ENCODE measurements at regions not wholly inside any gene's neighbourhood (a gene's known extent, or its start where the extent isn't known, plus 50 kb on each side); places are given as distances from the start of the nearest gene placed in this dataset.

- DNase-seq: no peak
Observed at GRCh38 chr15:85847031-85847430, 52.3 kb upstream of the KLHL25 start.

DNA sequence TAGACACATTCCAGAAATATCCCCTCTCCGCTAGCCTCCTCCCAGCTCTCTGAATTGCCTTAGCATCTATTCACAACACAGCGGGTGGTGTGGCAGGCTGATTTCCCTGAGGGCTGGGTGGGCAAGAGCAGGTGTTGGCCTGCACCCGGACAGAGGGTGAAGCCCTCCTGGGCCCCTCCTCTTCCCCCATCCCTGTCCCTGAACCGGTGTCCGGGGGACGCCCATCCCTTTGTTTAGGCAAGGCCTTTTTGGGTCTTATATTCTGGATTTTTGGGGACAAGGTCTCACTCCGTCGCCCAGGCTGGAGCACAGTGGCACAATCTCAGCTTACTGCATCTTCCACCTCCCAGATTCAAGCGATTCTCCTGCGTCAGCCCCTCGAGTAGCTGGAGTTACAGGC lies 55.2 kb upstream of the KLHL25 start:
- no peak for DNase-seq

GRCh38 chr15:85852969-85853368 lies 58.2 kb upstream of the KLHL25 start:
- DNase-seq: no peak

GRCh38 chr15:85854345-85855097 lies 59.8 kb upstream of the KLHL25 start:
- DNase-seq: peak; percentile 56

GRCh38 chr15:85858586-85859375 lies 64.1 kb upstream of the KLHL25 start:
- DNase-seq: peak; percentile 83

DNA sequence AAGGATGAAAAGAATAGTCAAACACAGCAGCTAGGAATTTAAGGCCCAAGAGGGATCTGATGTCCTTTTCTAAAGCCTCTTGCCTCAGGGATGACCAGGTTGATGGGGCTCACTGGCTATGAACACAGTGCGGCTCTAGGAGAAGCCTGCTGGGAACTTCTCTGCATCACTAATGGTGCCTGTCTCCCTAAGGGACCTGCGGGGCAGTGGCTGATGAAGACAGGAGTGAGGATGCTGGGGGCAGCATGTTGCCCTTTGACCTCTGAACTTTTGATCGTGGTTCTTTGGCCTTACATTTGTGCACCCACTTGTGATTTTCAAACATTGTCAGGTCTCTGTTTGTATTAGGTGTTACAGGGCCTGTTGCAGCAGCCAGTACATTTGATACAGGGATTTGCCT lies 64.9 kb upstream of the KLHL25 start:
- no peak for DNase-seq

GRCh38 chr15:85860394-85861161 lies 65.9 kb upstream of the KLHL25 start:
- DNase-seq: no peak

- peak; percentile 36 for DNase-seq
Observed at GRCh38 chr15:85865070-85865684, 70.5 kb upstream of the KLHL25 start.

DNA sequence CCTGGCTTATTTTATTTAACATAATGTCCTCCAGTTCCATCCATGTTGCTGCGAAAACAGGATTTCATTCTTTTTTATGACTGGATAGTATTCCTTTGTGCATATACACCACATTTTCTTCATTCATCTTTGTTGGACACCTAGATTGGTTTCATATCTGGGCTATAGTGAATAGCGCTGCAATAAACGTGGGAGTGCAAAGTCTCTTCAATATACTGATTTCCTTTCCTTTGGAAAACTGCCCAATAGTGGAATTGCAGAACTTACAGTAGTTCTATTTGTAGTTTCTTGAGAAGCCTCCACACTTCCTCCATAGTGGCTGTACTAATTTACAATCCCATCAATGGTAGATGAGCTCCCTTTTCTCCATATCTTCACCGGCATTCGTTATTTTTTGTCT lies 72.5 kb upstream of the KLHL25 start:
- no peak for DNase-seq

- no peak for DNase-seq
Observed at GRCh38 chr15:85869124-85869523, 74.4 kb upstream of the KLHL25 start.

DNA sequence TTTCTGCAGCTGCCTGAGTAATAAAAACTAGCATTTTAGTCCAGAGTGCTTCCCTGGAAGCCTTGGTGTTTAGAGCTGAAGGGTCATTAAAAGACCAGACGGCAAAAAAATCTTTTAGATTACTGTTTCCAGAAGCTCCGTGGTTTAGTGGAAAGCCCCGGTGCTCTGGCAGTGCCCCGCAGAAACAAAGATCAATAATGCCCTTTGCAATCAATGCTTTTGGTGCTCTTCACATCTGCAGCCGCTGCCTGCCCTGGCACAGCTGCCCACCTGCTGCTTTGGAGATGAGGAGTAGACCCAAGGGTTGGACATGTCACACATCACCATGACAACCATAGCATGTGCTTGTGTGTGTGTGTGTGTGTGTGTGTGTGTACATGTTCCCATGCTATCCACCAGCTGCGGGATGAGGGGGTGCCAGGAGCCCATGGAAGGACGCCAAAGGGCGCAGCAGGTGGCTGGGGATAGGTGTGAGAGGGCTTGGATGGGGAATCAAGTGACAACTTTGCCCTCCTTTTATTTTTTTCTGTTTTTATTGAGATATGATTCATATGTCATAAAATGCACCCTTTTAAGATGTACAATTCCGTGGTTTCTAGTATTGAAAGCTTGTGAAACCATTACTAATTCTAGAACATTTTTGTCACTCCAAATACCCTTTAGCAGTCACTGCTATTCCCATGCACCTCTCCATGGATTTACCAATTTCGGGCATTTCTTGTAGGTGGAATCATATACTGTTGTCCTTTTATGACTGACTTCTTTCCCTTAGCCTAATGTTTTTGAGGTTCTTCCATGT lies 75.7 kb upstream of the KLHL25 start:
- DNase-seq: no peak

GRCh38 chr15:85871545-85871944 lies 76.8 kb upstream of the KLHL25 start:
- no peak for DNase-seq

- no peak for DNase-seq
Observed at GRCh38 chr15:85872125-85872524, 77.4 kb upstream of the KLHL25 start.

GRCh38 chr15:85874236-85874635 lies 79.5 kb upstream of the KLHL25 start:
- DNase-seq: no peak

- no peak for DNase-seq
Observed at GRCh38 chr15:85875756-85876155, 81.0 kb upstream of the KLHL25 start.

- DNase-seq: no peak
Observed at GRCh38 chr15:85878828-85879225, 84.1 kb upstream of the KLHL25 start.

DNA sequence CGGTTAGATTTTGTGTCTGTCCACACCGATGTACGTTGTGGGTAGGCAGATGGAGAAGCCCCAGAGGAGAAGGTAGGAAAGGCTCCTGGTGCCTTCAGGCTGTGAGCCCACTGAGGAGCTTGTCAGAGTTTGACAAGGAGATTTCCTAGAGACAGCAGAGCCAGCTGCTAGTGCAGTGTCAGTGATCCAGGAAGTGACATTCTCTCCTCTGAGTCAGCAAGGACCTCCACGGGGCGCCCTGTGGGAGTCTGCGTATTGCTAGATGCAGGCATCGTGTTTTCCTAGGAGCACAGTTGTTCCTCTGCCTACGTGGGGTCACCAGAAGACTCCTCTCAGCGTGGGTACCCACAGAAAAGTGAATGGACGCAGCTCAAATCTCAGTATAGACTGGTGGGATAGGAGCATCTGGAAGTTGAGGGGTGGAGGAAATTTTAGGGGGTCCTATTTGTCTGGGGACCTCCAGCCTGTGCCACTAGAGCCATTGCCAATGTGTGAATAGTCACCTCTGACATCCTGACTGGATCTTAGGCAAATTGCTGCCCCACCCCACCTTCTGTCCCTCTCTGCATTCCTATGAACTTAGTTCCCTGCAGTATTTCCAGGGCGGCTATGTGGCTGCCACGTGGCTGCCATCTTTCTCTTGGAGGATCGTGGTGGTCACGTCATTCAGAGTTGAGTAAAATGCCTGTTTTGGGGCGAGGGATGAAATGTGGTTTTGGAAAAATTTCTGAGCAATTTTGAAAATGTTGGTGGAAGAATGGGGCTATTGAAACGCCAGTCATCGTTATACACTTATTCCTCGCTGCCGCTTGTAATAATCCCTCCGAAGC lies 84.8 kb upstream of the KLHL25 start:
- DNase-seq: no peak

DNA sequence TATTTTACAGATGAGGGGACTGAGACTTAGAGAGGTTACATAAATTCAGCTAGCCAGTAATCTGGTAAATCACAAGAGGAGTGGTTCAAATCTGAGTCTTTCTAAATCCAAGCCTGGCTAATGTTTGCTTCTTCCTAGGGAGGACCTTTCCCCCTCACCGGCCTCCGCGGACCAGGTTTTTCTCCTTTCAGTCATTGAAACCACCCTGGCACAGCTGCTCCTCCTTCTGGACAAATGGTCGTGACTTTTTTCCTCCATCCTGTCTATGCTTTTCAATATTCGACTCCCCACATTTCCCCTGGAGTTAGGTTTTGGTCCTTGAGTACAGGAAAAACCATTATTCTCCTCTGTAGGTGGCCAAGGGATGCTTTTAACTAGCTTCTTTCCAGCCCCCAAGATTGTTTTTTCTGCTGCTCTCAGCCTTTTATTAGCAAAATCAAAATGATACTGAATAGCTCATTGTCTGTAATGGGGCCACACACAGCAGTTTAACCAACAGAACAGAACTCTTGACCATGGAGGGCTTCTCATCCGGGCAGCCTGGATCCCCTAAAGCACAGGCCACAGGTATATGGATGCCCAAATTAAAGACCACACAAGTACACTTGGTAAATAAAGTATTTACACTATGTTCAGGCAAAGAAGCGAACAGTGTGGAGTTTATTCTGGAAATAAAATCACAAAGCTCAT lies 85.9 kb upstream of the KLHL25 start:
- no peak for DNase-seq

DNA sequence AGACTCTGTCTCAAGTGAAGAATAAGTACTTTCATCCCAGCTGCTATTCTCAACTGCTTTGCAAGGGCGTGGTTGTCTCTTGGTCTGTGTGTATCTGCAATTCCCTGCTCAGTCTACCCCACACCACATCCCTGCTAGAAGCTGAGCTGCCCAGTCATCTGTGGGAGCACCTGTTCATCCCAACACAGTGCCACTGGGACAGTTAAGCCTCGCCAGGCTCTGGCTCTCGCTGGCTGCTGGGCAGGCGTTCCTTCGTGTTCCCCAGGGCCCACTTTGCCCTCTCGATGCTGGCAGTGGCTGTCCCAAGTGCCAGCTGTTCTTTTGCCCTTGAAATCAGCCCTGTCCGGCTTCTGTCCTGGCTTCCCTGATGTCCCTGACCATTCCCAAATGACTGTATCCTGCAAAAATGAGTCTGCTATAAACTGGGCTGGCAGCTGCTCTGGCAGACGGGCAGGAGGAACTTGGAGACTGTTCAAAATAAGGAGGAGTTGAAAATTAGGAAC lies 91.6 kb upstream of the KLHL25 start:
- DNase-seq: no peak

DNA sequence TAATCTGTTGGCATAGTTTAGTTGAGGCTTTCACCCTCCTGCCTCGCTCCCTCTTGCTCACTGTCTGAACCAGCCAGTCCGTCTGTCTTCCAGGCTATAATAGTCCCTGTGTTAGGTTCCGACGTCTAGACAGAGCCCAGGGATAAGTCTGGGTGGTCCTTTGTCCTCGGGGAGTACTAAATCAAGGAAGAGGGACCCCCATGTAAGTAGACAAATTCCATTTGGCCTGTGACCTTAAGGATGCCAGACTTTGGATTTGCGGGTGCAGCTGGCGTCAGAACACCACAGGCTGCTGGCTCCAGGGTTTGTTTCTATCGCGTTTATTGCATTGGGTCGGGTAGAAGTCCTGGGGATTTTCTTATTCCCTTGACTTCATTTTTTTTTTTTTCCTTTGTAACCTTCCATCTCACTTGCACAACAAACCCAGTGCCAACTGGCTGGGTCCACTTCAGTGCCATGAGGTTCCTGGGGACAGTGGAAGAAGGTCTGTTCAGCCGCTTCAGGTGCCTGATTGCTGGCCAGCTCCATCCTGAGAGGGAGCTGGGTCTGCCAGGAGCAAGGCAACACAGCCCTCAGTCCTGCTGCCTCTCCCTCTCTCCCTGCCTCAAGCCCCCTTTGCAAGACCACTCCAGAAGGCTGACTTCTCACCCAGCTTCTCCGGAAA lies 95.4 kb upstream of the KLHL25 start:
- DNase-seq: no peak

Measured in CD4-positive, alpha-beta T cell treated with Interleukin-17A for 4 hours (primary cell).